ENCODE measurements at regions not wholly inside any gene's neighbourhood (a gene's known extent, or its start where the extent isn't known, plus 50 kb on each side); places are given as distances from the start of the nearest gene placed in this dataset.

GRCh38 chr9:126151686-126152134 lies 174.9 kb upstream of the MVB12B start:
- no peak for DNase-seq (ENCODE audit: low read depth in 4 of 4, low spot score in 1 of 4)

DNA sequence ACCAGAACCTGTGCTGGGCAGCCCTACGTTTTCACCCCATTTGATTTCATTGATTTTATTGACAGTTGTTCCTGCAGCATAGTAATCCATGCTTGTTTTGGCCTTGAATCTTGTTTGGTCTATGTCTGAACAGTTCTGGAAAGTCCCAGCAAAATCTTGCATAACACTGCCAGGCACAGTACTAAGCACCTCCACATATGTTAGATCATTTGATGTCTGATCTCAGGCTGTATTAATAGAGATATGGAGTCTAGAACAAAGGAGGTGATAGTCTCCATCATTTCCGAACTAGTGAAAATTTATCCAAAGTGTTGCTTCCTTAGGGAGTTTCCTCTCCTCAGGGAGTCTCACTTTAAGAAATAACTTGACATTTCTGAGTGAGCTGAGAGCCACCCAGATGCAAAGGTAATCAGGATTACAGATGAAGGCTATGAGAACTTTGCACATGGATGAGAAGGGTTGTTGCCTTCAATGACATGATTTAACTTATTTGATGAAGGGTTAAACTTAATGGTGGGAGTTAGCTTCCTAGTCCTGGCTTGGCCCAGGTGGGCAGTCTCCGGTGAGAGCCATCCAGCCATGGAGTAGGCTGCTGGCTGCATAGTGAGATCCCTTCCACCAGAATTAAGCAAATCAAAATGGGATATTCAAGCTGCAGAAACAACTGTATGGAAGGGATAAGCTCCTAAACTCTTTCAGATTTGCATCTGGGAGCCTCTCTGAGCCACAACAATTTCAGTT lies 173.8 kb upstream of the MVB12B start:
- DNase-seq (ENCODE audit: low read depth in 4 of 4, low spot score in 1 of 4), result no peak

DNA sequence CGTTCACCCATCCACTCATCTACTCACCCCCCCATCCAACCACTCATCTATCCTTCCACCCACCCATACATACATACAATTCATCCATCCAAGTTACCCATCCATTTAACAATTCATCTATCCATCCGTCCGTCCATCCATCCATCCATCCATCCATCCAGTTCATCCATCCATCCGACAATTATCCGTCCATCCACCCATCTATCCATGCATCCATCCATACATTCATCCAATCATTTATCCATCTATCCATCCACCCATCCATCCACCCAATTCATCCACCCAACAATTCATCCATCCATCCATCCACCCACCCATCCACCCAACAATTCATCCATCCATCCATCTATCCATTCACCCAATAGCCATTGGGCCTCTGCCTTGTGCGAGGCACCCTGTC lies 173.2 kb upstream of the MVB12B start:
- no peak for DNase-seq (ENCODE audit: low read depth in 4 of 4, low spot score in 1 of 4)

DNA sequence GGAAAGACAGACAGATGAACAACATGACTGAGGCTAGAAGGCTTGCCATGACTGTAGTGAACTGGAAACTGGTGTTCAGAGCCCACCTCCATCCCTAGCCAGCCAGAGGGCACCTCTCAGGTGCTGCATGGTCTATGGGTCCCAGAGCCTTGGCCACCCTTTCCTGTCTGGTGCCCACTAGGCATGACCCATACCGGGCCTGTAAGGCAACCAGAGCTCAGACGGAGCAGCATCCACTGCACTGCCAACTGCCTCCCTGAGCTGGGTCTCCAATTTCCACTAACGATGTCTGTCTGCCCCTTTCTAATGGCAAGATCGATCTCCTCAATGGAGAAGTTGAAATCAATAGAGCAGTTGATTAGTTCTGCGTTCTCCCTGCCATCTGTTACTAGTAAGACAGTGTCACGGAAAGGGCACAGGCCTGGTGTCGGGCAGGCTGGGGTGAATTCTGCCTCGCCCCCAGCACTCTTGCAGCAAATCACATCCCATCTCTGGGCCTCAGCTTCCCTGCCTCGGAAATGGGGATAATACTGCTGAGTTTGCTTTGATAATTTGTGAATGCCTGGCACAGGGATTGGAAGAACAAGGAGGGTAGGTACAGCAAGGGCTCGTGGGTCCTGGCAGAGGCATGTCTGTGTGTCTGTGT lies 172.3 kb upstream of the MVB12B start:
- DNase-seq (ENCODE audit: low read depth in 4 of 4, low spot score in 1 of 4), result no peak

- DNase-seq (ENCODE audit: low read depth in 4 of 4, low spot score in 1 of 4), result no peak
These were observed 171.8 kb upstream of the MVB12B start for GRCh38 chr9:126154869-126155268.

- DNase-seq (ENCODE audit: low read depth in 4 of 4, low spot score in 1 of 4), result no peak
These were observed 170.6 kb upstream of the MVB12B start for GRCh38 chr9:126155756-126156664.

DNA sequence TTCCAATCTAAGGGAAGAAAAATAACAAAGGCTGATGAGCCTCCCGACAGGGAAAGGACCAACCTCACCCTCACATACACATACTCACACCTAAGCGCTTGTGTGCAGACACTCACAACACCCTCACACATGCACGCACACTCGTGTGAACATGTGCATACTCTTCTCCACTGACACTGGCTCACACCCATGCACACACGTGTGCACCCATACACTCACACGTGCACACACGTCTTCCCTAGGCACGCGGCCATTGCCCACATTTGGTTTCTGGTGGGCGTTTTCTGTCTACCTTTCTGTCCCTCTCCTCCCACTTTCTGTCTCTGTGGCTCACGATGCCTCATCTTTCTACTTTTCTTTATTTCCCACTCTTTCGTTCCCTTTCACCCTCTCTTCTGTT lies 169.7 kb upstream of the MVB12B start:
- DNase-seq (ENCODE audit: low read depth in 4 of 4, low spot score in 1 of 4), result no peak

DNA sequence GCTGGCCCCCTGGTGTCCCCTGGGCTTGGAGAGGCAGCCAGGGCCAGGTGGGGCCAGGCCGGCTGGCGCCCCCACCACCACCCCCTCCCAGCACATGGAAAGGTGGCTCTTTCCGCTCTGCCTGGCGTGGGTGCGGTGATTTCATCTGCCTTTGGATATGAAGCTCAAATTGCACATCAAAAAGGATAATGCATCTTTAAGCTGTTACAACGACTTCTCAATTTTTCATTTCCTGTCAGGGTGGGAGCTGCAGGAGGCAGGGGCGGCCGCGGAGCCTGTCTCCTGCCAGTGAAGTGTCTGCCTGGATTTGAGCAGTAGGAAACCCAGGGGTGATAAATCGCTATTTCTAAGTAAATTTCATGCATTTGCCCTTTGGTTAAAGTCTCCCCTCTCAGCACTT lies 169.2 kb upstream of the MVB12B start:
- no peak for DNase-seq (ENCODE audit: low read depth in 4 of 4, low spot score in 1 of 4)

DNA sequence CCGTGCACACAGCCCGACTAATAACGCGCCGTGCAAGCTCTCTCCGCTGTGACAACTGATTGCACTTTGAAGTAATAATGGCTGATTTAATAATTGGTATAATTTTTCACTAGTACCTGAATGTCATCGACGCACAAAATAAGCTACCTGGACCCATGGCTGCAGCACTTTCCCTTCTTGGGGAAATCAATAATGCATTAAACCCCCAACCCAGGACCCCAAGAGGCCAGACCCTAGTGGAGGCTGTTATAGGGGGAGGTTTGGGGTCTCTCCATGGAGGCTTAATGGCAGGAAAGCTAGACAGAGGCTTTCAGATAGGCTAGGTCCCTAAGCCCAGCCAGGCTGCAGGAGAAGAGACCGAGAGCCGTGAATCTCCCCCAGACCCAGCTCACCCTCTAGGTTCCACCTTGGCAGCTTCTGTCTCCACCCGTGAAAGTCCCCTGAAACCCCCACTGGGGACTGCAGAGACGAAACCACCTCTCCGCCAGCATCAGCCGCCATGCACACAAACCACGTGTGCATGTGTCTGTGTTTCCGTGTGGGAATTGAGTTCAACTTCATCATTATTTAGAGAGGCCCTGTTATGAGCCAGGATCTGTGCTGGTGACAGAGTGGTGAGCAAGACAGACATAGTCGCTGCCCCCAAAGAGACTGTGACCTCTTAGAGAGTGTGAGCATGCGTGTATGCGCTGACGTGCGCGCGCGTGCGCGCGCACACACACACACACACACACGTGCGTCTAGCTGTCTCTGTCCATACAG lies 168.6 kb upstream of the MVB12B start:
- DNase-seq (ENCODE audit: low read depth in 4 of 4, low spot score in 1 of 4), result no peak

DNA sequence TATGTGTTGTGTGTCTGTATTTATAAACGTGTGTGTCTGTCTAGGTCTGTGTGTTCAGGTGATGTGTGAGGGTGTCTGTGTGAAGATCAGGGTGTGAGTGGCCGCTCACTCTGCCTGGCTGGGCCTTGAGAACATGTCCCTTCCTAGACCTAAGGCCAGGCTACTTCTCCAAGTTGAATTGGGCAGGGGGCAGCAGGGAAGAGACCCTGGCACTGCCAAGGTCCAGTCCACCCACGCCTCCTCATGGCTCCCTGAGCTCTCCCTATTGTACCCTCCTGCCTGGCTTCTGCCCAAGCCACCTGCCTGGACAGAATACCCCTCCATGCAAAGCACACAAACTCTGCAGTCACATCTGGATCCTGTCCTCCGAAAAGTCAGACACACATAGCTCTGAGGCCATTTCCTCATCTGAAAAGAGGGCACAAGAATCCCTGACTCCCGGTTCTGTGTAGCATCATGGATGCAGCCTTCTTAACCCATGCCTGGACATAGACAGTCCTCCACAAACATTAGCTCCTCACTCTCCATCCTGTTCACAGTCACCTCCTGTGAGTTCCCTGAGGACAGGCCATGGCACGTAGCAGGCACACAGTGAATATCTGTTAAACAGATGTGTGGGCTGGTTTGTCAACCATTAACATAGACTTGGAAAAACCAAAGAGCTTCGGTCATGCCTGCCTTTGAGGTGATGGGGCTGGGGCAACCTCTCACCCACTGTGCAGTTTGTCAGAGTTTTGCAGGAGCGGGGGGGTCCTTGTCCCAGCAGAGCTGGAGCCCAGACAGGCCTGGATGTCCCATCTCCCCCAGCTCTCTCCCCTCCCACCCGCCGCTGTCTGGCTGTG lies 167.8 kb upstream of the MVB12B start:
- no peak for DNase-seq (ENCODE audit: low read depth in 4 of 4, low spot score in 1 of 4)

GRCh38 chr9:126159430-126160060 lies 167.1 kb upstream of the MVB12B start:
- no peak for DNase-seq (ENCODE audit: low read depth in 4 of 4, low spot score in 1 of 4)

GRCh38 chr9:126160067-126160853 lies 166.4 kb upstream of the MVB12B start:
- no peak for DNase-seq (ENCODE audit: low read depth in 4 of 4, low spot score in 1 of 4)

DNA sequence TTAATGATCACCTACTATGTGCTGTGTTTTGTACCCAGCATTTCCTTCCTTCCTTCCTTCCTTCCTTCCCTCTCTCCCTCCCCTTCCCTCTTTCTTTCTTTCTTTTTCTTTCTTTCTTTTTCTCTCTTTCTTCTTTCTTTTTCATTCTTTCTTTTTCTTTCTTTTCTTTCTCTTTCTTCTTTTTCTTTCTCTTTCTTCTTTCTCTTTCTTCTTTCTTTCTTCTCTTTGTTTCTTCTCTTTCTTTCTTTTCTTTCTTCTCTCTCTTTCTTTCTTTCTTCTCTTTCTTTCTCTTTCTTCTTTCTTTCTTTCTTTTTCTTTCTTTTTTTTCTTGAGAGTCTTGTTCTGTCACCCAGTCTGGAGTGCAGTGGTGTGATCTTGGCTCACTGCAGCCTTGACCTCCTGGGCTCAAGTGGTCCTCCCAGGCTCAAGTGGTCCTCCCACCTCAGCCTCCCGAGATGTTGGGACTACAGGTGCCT lies 165.7 kb upstream of the MVB12B start:
- no peak for DNase-seq (ENCODE audit: low read depth in 4 of 4, low spot score in 1 of 4)

- DNase-seq (ENCODE audit: low read depth in 4 of 4, low spot score in 1 of 4), result no peak
These were observed 163.8 kb upstream of the MVB12B start for GRCh38 chr9:126162611-126163381.

DNA sequence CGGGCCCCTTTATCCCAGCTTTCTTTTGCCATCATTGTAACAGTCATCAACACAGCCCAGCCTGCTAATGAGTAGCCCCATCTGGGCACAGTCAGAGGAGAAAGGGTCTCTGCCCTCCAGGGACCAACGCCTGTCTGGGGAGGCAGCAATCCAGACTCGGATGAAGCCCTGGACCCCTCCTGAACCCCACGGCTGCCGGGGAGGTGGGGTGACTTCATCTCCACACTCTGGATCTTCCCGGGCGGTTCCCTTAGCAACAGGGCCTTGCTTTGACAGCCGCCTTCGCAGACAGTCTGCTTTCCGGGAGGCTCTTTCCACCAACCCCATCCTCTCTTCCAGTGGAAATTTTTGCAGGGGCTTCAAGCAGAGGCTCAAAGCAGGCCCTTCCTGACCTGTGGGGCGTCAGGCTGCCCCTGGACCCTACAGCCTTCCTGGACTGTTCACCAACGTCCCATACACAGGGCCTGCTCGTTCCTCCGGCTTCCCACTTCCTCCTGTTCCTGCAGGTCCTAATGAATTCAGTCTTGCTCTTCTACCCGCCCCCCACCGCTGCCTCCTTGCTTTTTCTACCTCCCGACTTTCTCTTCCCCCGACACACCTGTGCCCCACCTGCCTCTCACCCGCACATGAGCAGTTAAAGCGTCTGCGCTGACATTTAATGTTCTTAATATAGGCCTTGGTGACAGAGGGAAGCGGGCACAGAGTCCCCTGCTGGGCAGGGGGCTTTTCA lies 161.7 kb upstream of the MVB12B start:
- no peak for DNase-seq (ENCODE audit: low read depth in 4 of 4, low spot score in 1 of 4)

- DNase-seq (ENCODE audit: low read depth in 4 of 4, low spot score in 1 of 4), result no peak
These were observed 160.9 kb upstream of the MVB12B start for GRCh38 chr9:126165755-126166154.

DNA sequence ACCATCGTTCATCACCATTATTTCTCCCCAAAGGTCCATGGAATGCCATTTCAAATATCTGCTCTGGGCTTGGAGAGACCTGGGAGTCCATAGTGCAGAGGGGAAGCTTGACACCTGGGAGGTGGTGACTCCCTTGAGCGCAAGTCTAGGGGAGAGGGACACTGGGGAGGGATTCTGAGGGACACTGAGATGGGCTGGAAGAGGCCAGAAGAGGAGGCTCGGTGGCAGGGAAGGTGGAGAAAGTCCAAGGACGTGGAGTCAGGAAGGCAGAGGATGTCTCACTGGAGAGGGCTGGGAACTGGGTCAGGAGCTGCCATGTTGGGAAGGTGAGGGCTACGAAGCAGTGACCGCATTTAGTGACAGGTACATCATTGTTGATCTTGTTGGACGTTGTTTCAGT lies 160.3 kb upstream of the MVB12B start:
- no peak for DNase-seq (ENCODE audit: low read depth in 4 of 4, low spot score in 1 of 4)
